ENCODE measurements at regions not wholly inside any gene's neighbourhood (a gene's known extent, or its start where the extent isn't known, plus 50 kb on each side); places are given as distances from the start of the nearest gene placed in this dataset.

DNA sequence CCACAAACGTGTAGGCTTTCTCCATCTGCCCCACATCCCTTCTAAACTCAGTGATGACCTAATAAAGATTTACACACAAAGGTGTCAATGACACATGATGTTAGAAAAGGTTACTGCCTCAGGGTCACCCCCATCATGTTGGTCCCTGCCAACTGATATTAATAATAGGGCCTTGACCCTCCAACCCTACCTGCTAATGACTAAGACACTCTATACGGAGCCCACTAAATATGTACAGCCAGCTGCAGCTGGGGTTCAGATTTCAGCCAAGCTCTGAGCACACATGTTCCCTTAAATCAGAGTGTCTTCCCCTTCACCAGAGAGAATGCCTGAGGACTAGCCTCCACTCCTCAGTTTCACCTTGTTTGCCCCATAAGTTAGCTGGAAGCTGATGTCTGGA lies 67.4 kb upstream of the SNRPB2 start:
- no peak overlapping the region for H3K4me2 ChIP-seq
- no peaks in the 10 kb centered on the region for H3K4me1 ChIP-seq
- FAIRE-seq (no peak), ATAC-seq (no peak), DNase-seq (ENCODE audit: low read depth in 1 of 2, low spot score in 1 of 2) (no peak)
- ChIA-PET CTCF (interaction anchor here (1.0 to 1.6 kb wide), 2 partner anchors 12 to 98 kb away, joined by 3 to 4 read pairs; no protein-coding TSS in a partner anchor), POLR2A (no interaction called here)
- 24% methylated on average over 2 of the region's 2 CpGs for WGBS (ENCODE audit: missing lambda C conversion rate)
- no peak overlapping the region for H3K4me3 ChIP-seq
- H3K9me3 ChIP-seq = peaks cover 4% of the 10 kb centered on the region; the same call in 2 of the 3 replicates
- H3K27ac ChIP-seq = no peak overlapping the region
- TF ChIP-seq MAZ (IDR thresholded peaks at IDR 0.05; ENCODE audit: borderline replicate concordance, low read depth, low read length) = no peak
- no peak for TF ChIP-seq GATA3 (IDR thresholded peaks at IDR 0.05; ENCODE audit: borderline replicate concordance)
- TF ChIP-seq, protein P1, sequence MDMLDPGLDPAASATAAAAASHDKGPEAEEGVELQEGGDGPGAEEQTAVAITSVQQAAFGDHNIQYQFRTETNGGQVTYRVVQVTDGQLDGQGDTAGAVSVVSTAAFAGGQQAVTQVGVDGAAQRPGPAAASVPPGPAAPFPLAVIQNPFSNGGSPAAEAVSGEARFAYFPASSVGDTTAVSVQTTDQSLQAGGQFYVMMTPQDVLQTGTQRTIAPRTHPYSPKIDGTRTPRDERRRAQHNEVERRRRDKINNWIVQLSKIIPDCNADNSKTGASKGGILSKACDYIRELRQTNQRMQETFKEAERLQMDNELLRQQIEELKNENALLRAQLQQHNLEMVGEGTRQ (IDR thresholded peaks at IDR 0.05) = no peak
- no peak for TF ChIP-seq REST (IDR thresholded peaks at IDR 0.05)
- no peak for TF ChIP-seq PBX3 (IDR thresholded peaks at IDR 0.05)
- no peak for TF ChIP-seq BHLHE40 (IDR thresholded peaks at IDR 0.05; ENCODE audit: low read depth, low read length)
- no peak for TF ChIP-seq NR3C1 (IDR thresholded peaks at IDR 0.05)

DNA sequence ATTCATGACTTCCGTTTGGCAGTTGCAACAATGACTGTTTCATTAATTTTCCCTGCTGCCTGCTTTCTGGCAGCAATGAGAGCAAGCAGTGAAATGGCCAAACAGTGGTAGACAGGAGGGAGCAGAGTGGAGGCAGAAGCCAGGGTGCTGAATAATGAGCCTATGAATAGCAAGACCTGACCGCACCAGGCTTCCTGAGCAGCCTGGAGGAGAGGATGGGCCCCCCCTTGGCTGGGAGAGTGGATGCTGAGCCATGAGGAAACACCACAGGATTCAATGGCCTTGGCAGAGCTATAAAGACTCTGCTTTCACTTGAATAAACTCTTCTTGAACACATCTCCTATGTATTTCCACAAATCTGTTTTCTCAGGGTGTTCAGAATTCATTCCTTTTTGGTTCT lies 68.1 kb upstream of the SNRPB2 start:
- Histone ChIP-seq H3K27ac (no peak overlapping the region), H3K4me3 (no peak overlapping the region), H3K4me2 (no peak overlapping the region), H3K4me1 (no peaks in the 10 kb centered on the region), H3K9me3 (peaks cover 7% of the 10 kb centered on the region; the same call in 2 of the 3 replicates)
- 39% methylated on average over 2 of the region's 2 CpGs for WGBS (ENCODE audit: missing lambda C conversion rate)
- DNase-seq (ENCODE audit: low read depth in 1 of 2, low spot score in 1 of 2) = no peak
- ChIA-PET CTCF (interaction anchor here (1.4 to 1.6 kb wide), 2 partner anchors 99 kb away, joined by 4 to 5 read pairs; no protein-coding TSS in a partner anchor), POLR2A (no interaction called here)
- FAIRE-seq = no peak
- TF ChIP-seq ESRRA (IDR thresholded peaks at IDR 0.05; ENCODE audit: borderline replicate concordance, low read length) = no peak
- TF ChIP-seq, protein P2, sequence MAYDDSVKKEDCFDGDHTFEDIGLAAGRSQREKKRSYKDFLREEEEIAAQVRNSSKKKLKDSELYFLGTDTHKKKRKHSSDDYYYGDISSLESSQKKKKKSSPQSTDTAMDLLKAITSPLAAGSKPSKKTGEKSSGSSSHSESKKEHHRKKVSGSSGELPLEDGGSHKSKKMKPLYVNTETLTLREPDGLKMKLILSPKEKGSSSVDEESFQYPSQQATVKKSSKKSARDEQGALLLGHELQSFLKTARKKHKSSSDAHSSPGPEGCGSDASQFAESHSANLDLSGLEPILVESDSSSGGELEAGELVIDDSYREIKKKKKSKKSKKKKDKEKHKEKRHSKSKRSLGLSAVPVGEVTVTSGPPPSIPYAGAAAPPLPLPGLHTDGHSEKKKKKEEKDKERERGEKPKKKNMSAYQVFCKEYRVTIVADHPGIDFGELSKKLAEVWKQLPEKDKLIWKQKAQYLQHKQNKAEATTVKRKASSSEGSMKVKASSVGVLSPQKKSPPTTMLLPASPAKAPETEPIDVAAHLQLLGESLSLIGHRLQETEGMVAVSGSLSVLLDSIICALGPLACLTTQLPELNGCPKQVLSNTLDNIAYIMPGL (CRISPR knock-in tag; IDR thresholded peaks at IDR 0.05; ENCODE audit: borderline replicate concordance) = no peak
- TF ChIP-seq, protein P1 (IDR thresholded peaks at IDR 0.05) = no peak
- TF ChIP-seq HEYL (CRISPR knock-in tag; IDR thresholded peaks at IDR 0.05) = no peak
- ATAC-seq = no peak

GRCh38 chr20:16654858-16655535 lies 74.8 kb upstream of the SNRPB2 start:
- no peak for DNase-seq (ENCODE audit: low read depth in 1 of 2, low spot score in 1 of 2)
- no peak for TF ChIP-seq RAD21 (conservative IDR thresholded peaks at IDR 0.05 in 1 of 2, IDR thresholded peaks at IDR 0.05 in 1 of 2)
- no peak for TF ChIP-seq FOXS1 (CRISPR knock-in tag; IDR thresholded peaks at IDR 0.05)
- TF ChIP-seq HOXA7 (CRISPR knock-in tag; IDR thresholded peaks at IDR 0.05) = no peak
- TF ChIP-seq NFE2L2 (conservative IDR thresholded peaks at IDR 0.05; ENCODE audit: low read length) = no peak
- no peak for TF ChIP-seq JUN (IDR thresholded peaks at IDR 0.05)
- TF ChIP-seq HOXB13 (CRISPR knock-in tag; IDR thresholded peaks at IDR 0.05; ENCODE audit: low read depth) = no peak
- no peak for TF ChIP-seq HEYL (CRISPR knock-in tag; IDR thresholded peaks at IDR 0.05)
- no peak for TF ChIP-seq HOXB5 (CRISPR knock-in tag; IDR thresholded peaks at IDR 0.05)
- no peak for TF ChIP-seq MYC (IDR thresholded peaks at IDR 0.05; ENCODE audit: borderline replicate concordance, low read length)
- TF ChIP-seq CHD2 (IDR thresholded peaks at IDR 0.05; ENCODE audit: low read length, partially characterized antibody) = no peak
- peak; percentile 30; the same call in 1 of the 2 replicates for TF ChIP-seq GATA3 (IDR thresholded peaks at IDR 0.05; ENCODE audit: borderline replicate concordance)
- no peak for TF ChIP-seq CEBPB (IDR thresholded peaks at IDR 0.05)
- peak; percentile 26 for TF ChIP-seq ZFP36 (IDR thresholded peaks at IDR 0.05; ENCODE audit: borderline replicate concordance, partially characterized antibody)
- 3% methylated on average over 5 of the region's 5 CpGs for WGBS (ENCODE audit: missing lambda C conversion rate)
- Histone ChIP-seq H3K4me3 (no peak overlapping the region), H3K4me2 (no peak overlapping the region), H3K4me1 (no peaks in the 10 kb centered on the region), H3K27ac (no peak overlapping the region), H3K9me3 (peaks cover 7% of the 10 kb centered on the region; the same call in 1 of the 3 replicates)
- POLR2A ChIA-PET = no interaction called here
- ATAC-seq = no peak
- CTCF ChIA-PET = interaction anchor here (1.7 kb wide), 1 partner anchor 15 kb away, joined by 3 read pairs; no protein-coding TSS in a partner anchor
- no peak for FAIRE-seq

Data from A549 (cell line).